ENCODE measurements at regions not wholly inside any gene's neighbourhood (a gene's known extent, or its start where the extent isn't known, plus 50 kb on each side); places are given as distances from the start of the nearest gene placed in this dataset.

DNA sequence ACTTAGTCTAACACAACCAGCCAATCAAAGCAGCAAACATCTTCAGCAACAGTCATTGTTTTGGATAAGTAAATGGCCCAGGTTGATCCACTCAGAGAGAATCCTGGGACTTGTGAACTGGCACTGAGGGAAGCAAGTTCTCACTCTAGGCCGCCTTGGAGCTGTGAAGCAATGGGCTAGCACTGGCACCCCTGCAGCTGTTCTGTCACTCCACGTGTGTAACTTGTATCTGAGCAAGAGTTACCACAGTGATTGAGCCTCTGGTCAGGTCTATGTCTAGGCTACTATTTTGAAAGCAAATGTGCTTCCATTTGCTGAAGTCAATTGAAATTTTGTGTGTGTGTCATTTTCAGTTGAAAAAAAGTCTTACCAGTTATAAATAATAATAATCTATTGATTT lies 57.2 kb upstream of the HS3ST1 start:
- no peak overlapping the region for H3K9ac ChIP-seq (ENCODE audit: low read depth, low read length)
- no peak overlapping the region for H2BK5ac ChIP-seq (ENCODE audit: low read depth, low read length, poor library complexity, severe bottlenecking)
- no peak overlapping the region for H3K27ac ChIP-seq (ENCODE audit: insufficient read depth, low read length)
- H2AK5ac ChIP-seq (ENCODE audit: low read depth, low read length), result no peak overlapping the region
- H3K4me3 ChIP-seq (ENCODE audit: insufficient read depth, low read depth, low read length), result no peak overlapping the region
- H3K9me3 ChIP-seq (ENCODE audit: control insufficient read depth, insufficient read depth, low read length), result no peaks in the 10 kb centered on the region
- DNase-seq (no peak), ATAC-seq (ENCODE audit: low read depth) (no peak)
- intact Hi-C loops (cut with micrococcal nuclease) (no loop called here), dilution Hi-C loops (cut with HindIII; ENCODE audit: low sequenced_read_pairs, unreplicated experiment) (no loop called here), in situ Hi-C loops (cut with MboI; ENCODE audit: low sequenced_read_pairs) (no loop called here)
- no peaks in the 10 kb centered on the region for H3K9me1 ChIP-seq (ENCODE audit: insufficient read depth, low read length)
- CTCF ChIA-PET, result no interaction called here
- H2AFZ ChIP-seq (replicated peaks; ENCODE audit: low read length, poor library complexity), result no peak overlapping the region
- H2BK15ac ChIP-seq (ENCODE audit: low read depth, low read length), result no peak overlapping the region
- H3K56ac ChIP-seq (ENCODE audit: extremely low read depth, insufficient read depth, low read length), result no peak overlapping the region
- no peak overlapping the region for H2BK120ac ChIP-seq (ENCODE audit: low read depth, low read length)
- no TSS peak for BruUV-seq (replicated peaks)
- no peak overlapping the region for H3K18ac ChIP-seq (ENCODE audit: low read depth, low read length)
- H3K27me3 ChIP-seq (ENCODE audit: control insufficient read depth, insufficient read depth, low read length), result no peaks in the 10 kb centered on the region
- POLR2A ChIA-PET (ENCODE audit: unreplicated experiment), result no interaction called here
- H2BK20ac ChIP-seq (ENCODE audit: low read depth, low read length), result no peak overlapping the region
- no peak overlapping the region for H4K8ac ChIP-seq (ENCODE audit: low read depth in 2 of 2, low read length in 2 of 2)
- H4K91ac ChIP-seq (ENCODE audit: insufficient read depth, low read depth, low read length), result no peak overlapping the region
- H3K4me1 ChIP-seq (ENCODE audit: control insufficient read depth, insufficient read depth, low read length), result no peaks in the 10 kb centered on the region
- H3K4me2 ChIP-seq (ENCODE audit: low read depth, low read length), result no peak overlapping the region
- H3K23ac ChIP-seq (ENCODE audit: low read depth, low read length), result no peak overlapping the region
- H4K5ac ChIP-seq (ENCODE audit: low read depth, low read length), result no peak overlapping the region
- no peaks in the 10 kb centered on the region for H4K20me1 ChIP-seq (ENCODE audit: insufficient read depth, low read length)
- 50% methylated on average over 2 of the region's 2 CpGs; no CpG with 5 or more reads in 1 of the 2 experiments for WGBS, 2 experiments (ENCODE audit: extremely low coverage in 2 of 2, insufficient read length in 1 of 2)
- no peak overlapping the region for H3K14ac ChIP-seq (replicated peaks; ENCODE audit: low read depth, low read length)
- H2AK9ac ChIP-seq (replicated peaks; ENCODE audit: low read depth, low read length, poor library complexity), result no peak overlapping the region
- TF ChIP-seq, protein P1, sequence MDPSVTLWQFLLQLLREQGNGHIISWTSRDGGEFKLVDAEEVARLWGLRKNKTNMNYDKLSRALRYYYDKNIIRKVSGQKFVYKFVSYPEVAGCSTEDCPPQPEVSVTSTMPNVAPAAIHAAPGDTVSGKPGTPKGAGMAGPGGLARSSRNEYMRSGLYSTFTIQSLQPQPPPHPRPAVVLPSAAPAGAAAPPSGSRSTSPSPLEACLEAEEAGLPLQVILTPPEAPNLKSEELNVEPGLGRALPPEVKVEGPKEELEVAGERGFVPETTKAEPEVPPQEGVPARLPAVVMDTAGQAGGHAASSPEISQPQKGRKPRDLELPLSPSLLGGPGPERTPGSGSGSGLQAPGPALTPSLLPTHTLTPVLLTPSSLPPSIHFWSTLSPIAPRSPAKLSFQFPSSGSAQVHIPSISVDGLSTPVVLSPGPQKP (IDR thresholded peaks at IDR 0.05; ENCODE audit: borderline replicate concordance, low read depth, low read length), result no peak
- TF ChIP-seq RCOR1 (IDR thresholded peaks at IDR 0.05; ENCODE audit: insufficient replicate concordance, low read length), result no peak
- TF ChIP-seq, protein P2, sequence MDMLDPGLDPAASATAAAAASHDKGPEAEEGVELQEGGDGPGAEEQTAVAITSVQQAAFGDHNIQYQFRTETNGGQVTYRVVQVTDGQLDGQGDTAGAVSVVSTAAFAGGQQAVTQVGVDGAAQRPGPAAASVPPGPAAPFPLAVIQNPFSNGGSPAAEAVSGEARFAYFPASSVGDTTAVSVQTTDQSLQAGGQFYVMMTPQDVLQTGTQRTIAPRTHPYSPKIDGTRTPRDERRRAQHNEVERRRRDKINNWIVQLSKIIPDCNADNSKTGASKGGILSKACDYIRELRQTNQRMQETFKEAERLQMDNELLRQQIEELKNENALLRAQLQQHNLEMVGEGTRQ (IDR thresholded peaks at IDR 0.05; ENCODE audit: low read depth, low read length), result no peak
- no peak for TF ChIP-seq BHLHE40 (IDR thresholded peaks at IDR 0.05; ENCODE audit: low read depth, low read length)
- TF ChIP-seq MXI1 (IDR thresholded peaks at IDR 0.05; ENCODE audit: borderline replicate concordance, low read depth, low read length), result no peak
- TF ChIP-seq MAFK (IDR thresholded peaks at IDR 0.05; ENCODE audit: low read depth, low read length), result no peak
- no peak for TF ChIP-seq MAZ (IDR thresholded peaks at IDR 0.05; ENCODE audit: borderline replicate concordance, low read depth, low read length)
- no peak for TF ChIP-seq CEBPB (IDR thresholded peaks at IDR 0.05; ENCODE audit: low read depth, low read length)
- TF ChIP-seq SMC3 (IDR thresholded peaks at IDR 0.05; ENCODE audit: low read depth, low read length), result no peak
- no peak for TF ChIP-seq RAD21 (IDR thresholded peaks at IDR 0.05; ENCODE audit: low read length)
- no peak for TF ChIP-seq POLR2A (IDR thresholded peaks at IDR 0.05; ENCODE audit: low read depth, low read length)
- no peak for TF ChIP-seq NFE2L2 (IDR thresholded peaks at IDR 0.05; ENCODE audit: low read depth, low read length)
- no peak for TF ChIP-seq CHD1 (IDR thresholded peaks at IDR 0.05; ENCODE audit: low read depth, low read length)
- TF ChIP-seq, protein P3, sequence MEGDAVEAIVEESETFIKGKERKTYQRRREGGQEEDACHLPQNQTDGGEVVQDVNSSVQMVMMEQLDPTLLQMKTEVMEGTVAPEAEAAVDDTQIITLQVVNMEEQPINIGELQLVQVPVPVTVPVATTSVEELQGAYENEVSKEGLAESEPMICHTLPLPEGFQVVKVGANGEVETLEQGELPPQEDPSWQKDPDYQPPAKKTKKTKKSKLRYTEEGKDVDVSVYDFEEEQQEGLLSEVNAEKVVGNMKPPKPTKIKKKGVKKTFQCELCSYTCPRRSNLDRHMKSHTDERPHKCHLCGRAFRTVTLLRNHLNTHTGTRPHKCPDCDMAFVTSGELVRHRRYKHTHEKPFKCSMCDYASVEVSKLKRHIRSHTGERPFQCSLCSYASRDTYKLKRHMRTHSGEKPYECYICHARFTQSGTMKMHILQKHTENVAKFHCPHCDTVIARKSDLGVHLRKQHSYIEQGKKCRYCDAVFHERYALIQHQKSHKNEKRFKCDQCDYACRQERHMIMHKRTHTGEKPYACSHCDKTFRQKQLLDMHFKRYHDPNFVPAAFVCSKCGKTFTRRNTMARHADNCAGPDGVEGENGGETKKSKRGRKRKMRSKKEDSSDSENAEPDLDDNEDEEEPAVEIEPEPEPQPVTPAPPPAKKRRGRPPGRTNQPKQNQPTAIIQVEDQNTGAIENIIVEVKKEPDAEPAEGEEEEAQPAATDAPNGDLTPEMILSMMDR (conservative IDR thresholded peaks at IDR 0.05; ENCODE audit: low read depth, low read length), result no peak
- no peak for TF ChIP-seq RFX5 (IDR thresholded peaks at IDR 0.05; ENCODE audit: low read depth, low read length)
- no peak for TF ChIP-seq FOS (IDR thresholded peaks at IDR 0.05; ENCODE audit: low read depth, low read length)
- H3K36me3 ChIP-seq (ENCODE audit: control insufficient read depth, insufficient read depth, low read length), result no peaks in the 10 kb centered on the region
- no peak overlapping the region for H3K4ac ChIP-seq (ENCODE audit: low read depth, low read length)
- H3K79me1 ChIP-seq (ENCODE audit: low read depth in 1 of 2, low read length in 2 of 2), result no peaks in the 10 kb centered on the region
